ENCODE measurements at regions not wholly inside any gene's neighbourhood (a gene's known extent, or its start where the extent isn't known, plus 50 kb on each side); places are given as distances from the start of the nearest gene placed in this dataset.

- no peaks in the 10 kb centered on the region for H3K27me3 ChIP-seq (ENCODE audit: insufficient read depth, low read length)
- no peak overlapping the region for H3K9ac ChIP-seq (ENCODE audit: low read depth, low read length)
- H3K4me1 ChIP-seq (ENCODE audit: insufficient read depth, low read length): no peaks in the 10 kb centered on the region
- no peak overlapping the region for H3K4me3 ChIP-seq (ENCODE audit: low read length)
- H3K9me3 ChIP-seq (ENCODE audit: insufficient read depth, low read depth, low read length): no peaks in the 10 kb centered on the region
- H3K36me3 ChIP-seq (ENCODE audit: insufficient read depth, low read depth, low read length): no peaks in the 10 kb centered on the region
- no peak overlapping the region for H3K27ac ChIP-seq (ENCODE audit: low read length)
Measured at GRCh38 chr1:222037720-222038119, 295.8 kb upstream of the DUSP10 start.

- no peak overlapping the region for H3K9ac ChIP-seq (ENCODE audit: low read depth, low read length)
- no peak overlapping the region for H3K4me3 ChIP-seq (ENCODE audit: low read length)
- H3K36me3 ChIP-seq (ENCODE audit: insufficient read depth, low read depth, low read length): no peaks in the 10 kb centered on the region
- H3K9me3 ChIP-seq (ENCODE audit: insufficient read depth, low read depth, low read length): no peaks in the 10 kb centered on the region
- H3K27ac ChIP-seq (ENCODE audit: low read length): no peak overlapping the region
- no peaks in the 10 kb centered on the region for H3K4me1 ChIP-seq (ENCODE audit: insufficient read depth, low read length)
- H3K27me3 ChIP-seq (ENCODE audit: insufficient read depth, low read length): no peaks in the 10 kb centered on the region
Measured at GRCh38 chr1:222034790-222035189, 292.9 kb upstream of the DUSP10 start.

- Histone ChIP-seq H3K9ac (ENCODE audit: low read depth, low read length) (no peak overlapping the region), H3K27ac (ENCODE audit: low read length) (no peak overlapping the region), H3K4me1 (ENCODE audit: insufficient read depth, low read length) (no peaks in the 10 kb centered on the region), H3K36me3 (ENCODE audit: insufficient read depth, low read depth, low read length) (no peaks in the 10 kb centered on the region), H3K27me3 (ENCODE audit: insufficient read depth, low read length) (no peaks in the 10 kb centered on the region), H3K9me3 (ENCODE audit: insufficient read depth, low read depth, low read length) (no peaks in the 10 kb centered on the region), H3K4me3 (ENCODE audit: low read length) (no peak overlapping the region)
Measured at GRCh38 chr1:222033450-222033849, 291.6 kb upstream of the DUSP10 start.

GRCh38 chr1:222031318-222031717 is 289.4 kb upstream of the DUSP10 start:
- Histone ChIP-seq H3K4me1 (ENCODE audit: insufficient read depth, low read length) (no peaks in the 10 kb centered on the region), H3K9ac (ENCODE audit: low read depth, low read length) (no peak overlapping the region), H3K4me3 (ENCODE audit: low read length) (no peak overlapping the region), H3K27me3 (ENCODE audit: insufficient read depth, low read length) (no peaks in the 10 kb centered on the region), H3K27ac (ENCODE audit: low read length) (no peak overlapping the region), H3K36me3 (ENCODE audit: insufficient read depth, low read depth, low read length) (no peaks in the 10 kb centered on the region), H3K9me3 (ENCODE audit: insufficient read depth, low read depth, low read length) (no peaks in the 10 kb centered on the region)

GRCh38 chr1:222028676-222029075 is 286.8 kb upstream of the DUSP10 start:
- H3K9ac ChIP-seq (ENCODE audit: low read depth, low read length): no peak overlapping the region
- H3K9me3 ChIP-seq (ENCODE audit: insufficient read depth, low read depth, low read length): no peaks in the 10 kb centered on the region
- H3K27ac ChIP-seq (ENCODE audit: low read length): no peak overlapping the region
- no peaks in the 10 kb centered on the region for H3K27me3 ChIP-seq (ENCODE audit: insufficient read depth, low read length)
- H3K4me3 ChIP-seq (ENCODE audit: low read length): no peak overlapping the region
- no peaks in the 10 kb centered on the region for H3K4me1 ChIP-seq (ENCODE audit: insufficient read depth, low read length)
- no peaks in the 10 kb centered on the region for H3K36me3 ChIP-seq (ENCODE audit: insufficient read depth, low read depth, low read length)

- Histone ChIP-seq H3K27ac (ENCODE audit: low read length) (no peak overlapping the region), H3K4me3 (ENCODE audit: low read length) (no peak overlapping the region), H3K27me3 (ENCODE audit: insufficient read depth, low read length) (no peaks in the 10 kb centered on the region), H3K4me1 (ENCODE audit: insufficient read depth, low read length) (no peaks in the 10 kb centered on the region), H3K9ac (ENCODE audit: low read depth, low read length) (no peak overlapping the region), H3K9me3 (ENCODE audit: insufficient read depth, low read depth, low read length) (no peaks in the 10 kb centered on the region), H3K36me3 (ENCODE audit: insufficient read depth, low read depth, low read length) (no peaks in the 10 kb centered on the region)
Measured at GRCh38 chr1:222028116-222028515, 286.2 kb upstream of the DUSP10 start.

- Histone ChIP-seq H3K4me3 (ENCODE audit: low read length) (no peak overlapping the region), H3K4me1 (ENCODE audit: insufficient read depth, low read length) (no peaks in the 10 kb centered on the region), H3K27me3 (ENCODE audit: insufficient read depth, low read length) (no peaks in the 10 kb centered on the region), H3K36me3 (ENCODE audit: insufficient read depth, low read depth, low read length) (no peaks in the 10 kb centered on the region), H3K9ac (ENCODE audit: low read depth, low read length) (no peak overlapping the region), H3K27ac (ENCODE audit: low read length) (no peak overlapping the region), H3K9me3 (ENCODE audit: insufficient read depth, low read depth, low read length) (no peaks in the 10 kb centered on the region)
Measured at GRCh38 chr1:222026280-222026679, 284.4 kb upstream of the DUSP10 start.

- Histone ChIP-seq H3K27me3 (ENCODE audit: insufficient read depth, low read length) (no peaks in the 10 kb centered on the region), H3K36me3 (ENCODE audit: insufficient read depth, low read depth, low read length) (no peaks in the 10 kb centered on the region), H3K4me1 (ENCODE audit: insufficient read depth, low read length) (peaks cover 4% of the 10 kb centered on the region; the same call in 1 of the 2 replicates)
Measured at GRCh38 chr1:222023025-222023424, 281.1 kb upstream of the DUSP10 start.

GRCh38 chr1:222021129-222021528 is 279.2 kb upstream of the DUSP10 start:
- no peaks in the 10 kb centered on the region for H3K36me3 ChIP-seq (ENCODE audit: insufficient read depth, low read depth, low read length)
- H3K4me3 ChIP-seq (ENCODE audit: low read length): no peak overlapping the region
- H3K27me3 ChIP-seq (ENCODE audit: insufficient read depth, low read length): no peaks in the 10 kb centered on the region
- peaks cover 4% of the 10 kb centered on the region; the same call in 1 of the 2 replicates for H3K4me1 ChIP-seq (ENCODE audit: insufficient read depth, low read length)
- H3K9me3 ChIP-seq (ENCODE audit: insufficient read depth, low read depth, low read length): no peaks in the 10 kb centered on the region
- H3K27ac ChIP-seq (ENCODE audit: low read length): no peak overlapping the region
- H3K9ac ChIP-seq (ENCODE audit: low read depth, low read length): no peak overlapping the region

More at GRCh38 chr1:222023025-222023424, 281.1 kb upstream of the DUSP10 start:
- Histone ChIP-seq H3K27ac (ENCODE audit: low read length) (no peak overlapping the region), H3K9me3 (ENCODE audit: insufficient read depth, low read depth, low read length) (no peaks in the 10 kb centered on the region), H3K9ac (ENCODE audit: low read depth, low read length) (no peak overlapping the region), H3K4me3 (ENCODE audit: low read length) (no peak overlapping the region)

- Histone ChIP-seq H3K36me3 (ENCODE audit: insufficient read depth, low read depth, low read length) (no peaks in the 10 kb centered on the region), H3K27ac (ENCODE audit: low read length) (no peak overlapping the region), H3K27me3 (ENCODE audit: insufficient read depth, low read length) (no peaks in the 10 kb centered on the region), H3K9me3 (ENCODE audit: insufficient read depth, low read depth, low read length) (no peaks in the 10 kb centered on the region), H3K9ac (ENCODE audit: low read depth, low read length) (no peak overlapping the region), H3K4me3 (ENCODE audit: low read length) (no peak overlapping the region), H3K4me1 (ENCODE audit: insufficient read depth, low read length) (peaks cover 4% of the 10 kb centered on the region; the same call in 1 of the 2 replicates)
Measured at GRCh38 chr1:222020553-222020952, 278.7 kb upstream of the DUSP10 start.

- Histone ChIP-seq H3K9ac (ENCODE audit: low read depth, low read length) (no peak overlapping the region), H3K4me1 (ENCODE audit: insufficient read depth, low read length) (peaks cover 4% of the 10 kb centered on the region; the same call in 1 of the 2 replicates), H3K27ac (ENCODE audit: low read length) (no peak overlapping the region), H3K9me3 (ENCODE audit: insufficient read depth, low read depth, low read length) (no peaks in the 10 kb centered on the region), H3K4me3 (ENCODE audit: low read length) (no peak overlapping the region), H3K27me3 (ENCODE audit: insufficient read depth, low read length) (no peaks in the 10 kb centered on the region), H3K36me3 (ENCODE audit: insufficient read depth, low read depth, low read length) (no peaks in the 10 kb centered on the region)
Measured at GRCh38 chr1:222019029-222019428, 277.1 kb upstream of the DUSP10 start.

- Histone ChIP-seq H3K4me3 (ENCODE audit: low read length) (no peak overlapping the region), H3K27ac (ENCODE audit: low read length) (no peak overlapping the region), H3K9me3 (ENCODE audit: insufficient read depth, low read depth, low read length) (no peaks in the 10 kb centered on the region), H3K9ac (ENCODE audit: low read depth, low read length) (no peak overlapping the region), H3K4me1 (ENCODE audit: insufficient read depth, low read length) (peaks cover 4% of the 10 kb centered on the region; the same call in 1 of the 2 replicates), H3K36me3 (ENCODE audit: insufficient read depth, low read depth, low read length) (no peaks in the 10 kb centered on the region), H3K27me3 (ENCODE audit: insufficient read depth, low read length) (no peaks in the 10 kb centered on the region)
Measured at GRCh38 chr1:222018041-222018440, 276.2 kb upstream of the DUSP10 start.

Measured in iPS-20b (cell line).